Activated T-cell treated with anti-CD3 and anti-CD28 coated beads for 48 hours (primary cell): ENCODE measurements at regions not wholly inside any gene's neighbourhood (a gene's known extent, or its start where the extent isn't known, plus 50 kb on each side); places are given as distances from the start of the nearest gene placed in this dataset.

Experiments used
- DNase-seq: peaks from one replicate; pipeline ENCODE4 v3.0.0-alpha.2; 2020; ENCODE audit warnings: low read depth

- DNase-seq: no peak
These were observed 663.6 kb upstream of the PLXNA2 start for GRCh38 chr1:208907790-208908189.

GRCh38 chr1:208909011-208909984, 665.1 kb upstream of the PLXNA2 start:
- no peak for DNase-seq

GRCh38 chr1:208910161-208910560, 666.0 kb upstream of the PLXNA2 start:
- no peak for DNase-seq

DNA sequence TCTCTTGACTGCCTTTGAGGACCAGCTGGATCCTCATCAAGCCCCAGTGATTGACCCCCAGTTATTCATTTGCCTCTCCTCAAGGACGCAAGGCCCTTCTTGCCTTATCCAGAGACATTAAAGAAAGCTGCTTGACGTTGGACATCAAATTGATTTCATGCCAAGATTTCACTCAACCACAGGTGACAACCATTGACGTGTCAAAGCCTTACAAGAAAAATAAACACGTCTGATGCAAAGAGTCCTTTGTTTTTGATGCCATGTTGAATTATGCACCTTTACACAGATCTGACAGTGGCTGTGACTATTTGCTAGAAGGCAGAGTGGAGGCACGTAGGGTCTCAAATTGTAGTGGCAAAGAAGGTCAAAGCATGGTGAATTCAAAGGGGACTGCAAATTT, 666.2 kb upstream of the CAMK1G start:
- no peak for DNase-seq

GRCh38 chr1:208917723-208918122, 665.8 kb upstream of the CAMK1G start:
- no peak for DNase-seq

GRCh38 chr1:208918160-208918559, 665.4 kb upstream of the CAMK1G start:
- DNase-seq: no peak

DNA sequence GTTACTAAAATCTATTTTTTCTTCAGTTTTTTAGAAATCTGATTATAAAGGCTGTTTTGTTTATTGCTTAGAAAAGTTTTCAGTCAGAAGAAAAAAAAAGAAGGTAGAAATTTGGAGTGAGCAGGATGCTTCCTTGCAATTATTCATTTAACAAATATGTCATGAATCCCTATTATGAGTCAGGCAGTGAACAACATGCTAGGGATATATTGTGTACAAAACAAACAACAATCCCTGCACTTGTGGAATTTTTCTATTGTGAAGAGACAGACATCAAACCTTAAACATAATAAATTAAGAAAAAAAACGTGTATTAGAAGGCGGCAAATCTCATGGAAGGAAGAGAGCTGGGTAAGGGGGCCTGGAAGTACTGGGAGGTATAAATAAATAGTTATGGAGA, 664.1 kb upstream of the CAMK1G start:
- DNase-seq: no peak

DNA sequence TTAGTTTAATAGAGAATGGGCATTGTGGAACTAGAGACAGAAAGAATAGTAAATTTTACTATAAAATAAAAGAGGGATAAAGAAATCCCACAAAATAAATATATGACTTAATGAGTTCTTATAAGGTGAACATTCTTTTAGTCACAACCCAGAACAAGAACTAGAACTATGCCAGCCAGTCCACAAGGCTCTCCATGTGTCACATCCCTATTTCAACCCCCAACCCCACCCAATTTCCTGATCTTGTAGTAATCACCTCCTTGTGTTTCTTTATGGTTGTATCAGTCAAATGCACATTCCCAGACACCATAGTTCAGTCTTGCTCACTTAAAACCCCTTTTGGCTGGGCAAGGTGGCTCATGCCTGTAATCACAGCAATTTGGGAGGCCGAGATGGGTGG, 662.3 kb upstream of the CAMK1G start:
- DNase-seq: no peak

GRCh38 chr1:208923456-208923855, 660.1 kb upstream of the CAMK1G start:
- no peak for DNase-seq

DNA sequence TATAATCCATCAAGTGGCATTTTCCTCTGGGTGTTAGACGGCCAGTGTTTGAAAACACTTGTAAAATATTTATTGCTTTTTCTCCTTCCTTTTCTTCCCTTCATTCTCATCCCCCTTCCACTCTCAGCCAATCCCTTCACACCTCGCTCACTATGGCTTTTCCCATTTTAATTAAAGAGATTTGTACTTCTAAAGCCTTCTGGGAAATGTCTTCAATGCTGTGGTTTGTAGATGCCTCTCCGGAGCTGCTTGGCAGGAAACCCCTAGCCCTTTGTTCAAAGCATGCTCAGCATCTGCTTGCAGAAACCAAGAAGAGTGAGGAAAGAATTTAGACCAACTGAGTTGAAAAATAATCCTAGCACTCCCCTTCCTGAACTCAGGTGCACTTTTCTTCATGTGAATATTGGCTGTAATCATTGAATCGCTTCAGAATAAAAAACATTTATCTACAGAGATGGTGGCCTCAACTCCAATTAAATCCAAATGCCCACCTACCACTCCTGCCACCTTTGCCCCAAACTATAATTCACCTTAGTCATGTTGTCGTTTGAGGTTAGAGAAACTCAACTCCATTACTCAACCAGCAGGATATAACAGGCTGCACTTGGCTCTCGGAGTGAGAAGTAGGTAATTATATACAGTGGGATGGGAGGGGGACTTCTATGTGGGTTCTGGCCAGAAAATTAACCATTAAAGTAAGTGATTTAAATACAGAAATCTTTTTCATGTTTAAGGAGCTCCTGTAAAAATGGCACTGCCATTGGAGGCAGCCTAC, 659.4 kb upstream of the CAMK1G start:
- no peak for DNase-seq

DNA sequence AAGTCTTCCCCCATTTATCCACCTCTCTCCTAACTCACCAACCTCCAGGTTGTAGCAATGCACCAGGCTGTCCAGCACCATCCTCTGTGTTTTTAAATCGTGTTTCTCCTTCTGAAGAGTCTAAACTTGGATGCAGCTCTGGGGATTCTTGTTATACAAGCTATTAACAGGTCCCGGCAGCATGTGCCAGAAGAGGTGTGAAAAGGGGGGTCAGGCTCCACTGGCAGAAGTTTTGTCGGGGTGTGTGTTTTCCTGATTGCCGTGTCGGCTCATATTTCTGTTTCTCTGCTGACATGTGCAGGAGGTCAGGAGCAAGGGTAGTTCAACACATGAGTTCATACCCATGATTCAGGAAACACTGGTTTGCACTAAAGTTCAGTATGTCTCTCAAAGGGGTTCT, 658.6 kb upstream of the CAMK1G start:
- no peak for DNase-seq

DNA sequence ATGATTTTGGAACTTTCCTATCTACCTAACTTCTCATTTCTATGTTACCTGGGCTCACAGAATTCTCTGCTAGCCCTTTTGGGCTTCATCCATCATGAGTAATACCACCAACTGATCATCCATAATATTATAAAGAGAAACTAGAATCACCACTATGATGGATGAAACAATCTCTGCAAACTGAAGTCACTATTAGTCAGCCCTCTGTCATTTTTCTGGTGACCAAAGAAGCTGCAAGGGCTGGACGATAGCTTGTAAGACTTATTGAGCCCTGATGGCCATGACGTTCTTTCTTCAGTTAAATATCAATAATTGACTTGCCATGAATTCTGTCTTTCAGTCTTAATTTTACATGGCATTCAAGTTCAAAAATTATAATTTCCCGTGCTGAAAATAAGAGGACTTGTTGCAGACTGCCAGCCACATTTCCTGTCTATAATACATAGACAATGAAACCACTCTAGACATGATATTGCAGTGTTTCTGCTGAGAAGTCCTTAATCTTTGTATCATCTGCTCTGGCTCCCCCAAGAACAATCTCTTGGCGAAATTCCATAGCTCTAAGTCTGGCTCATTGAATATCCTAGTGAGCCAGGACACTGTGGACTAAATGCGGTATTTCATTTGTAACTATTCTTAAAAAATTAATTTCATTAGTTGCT, 655.0 kb upstream of the CAMK1G start:
- no peak for DNase-seq

DNA sequence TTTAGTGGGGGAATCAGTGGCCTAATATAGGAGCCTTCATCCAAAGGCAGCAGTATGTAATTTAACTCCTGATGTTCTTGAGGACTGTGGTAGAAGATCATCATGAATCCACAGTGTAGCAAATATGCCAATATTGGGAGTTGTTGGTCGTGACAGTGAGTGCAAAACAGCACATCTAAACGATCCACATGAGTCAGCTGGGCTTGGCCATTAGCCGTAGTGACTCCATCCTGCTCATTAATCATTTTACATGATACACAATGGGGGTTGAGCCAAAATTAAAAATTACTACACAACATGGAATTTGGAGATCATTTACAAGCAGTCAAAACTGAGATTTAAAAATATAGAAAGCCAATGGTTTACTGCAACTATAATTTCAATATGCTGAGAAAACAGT, 653.9 kb upstream of the CAMK1G start:
- DNase-seq: no peak

GRCh38 chr1:208931936-208932335, 651.6 kb upstream of the CAMK1G start:
- no peak for DNase-seq

- DNase-seq: no peak
These were observed 649.5 kb upstream of the CAMK1G start for GRCh38 chr1:208933984-208934525.

DNA sequence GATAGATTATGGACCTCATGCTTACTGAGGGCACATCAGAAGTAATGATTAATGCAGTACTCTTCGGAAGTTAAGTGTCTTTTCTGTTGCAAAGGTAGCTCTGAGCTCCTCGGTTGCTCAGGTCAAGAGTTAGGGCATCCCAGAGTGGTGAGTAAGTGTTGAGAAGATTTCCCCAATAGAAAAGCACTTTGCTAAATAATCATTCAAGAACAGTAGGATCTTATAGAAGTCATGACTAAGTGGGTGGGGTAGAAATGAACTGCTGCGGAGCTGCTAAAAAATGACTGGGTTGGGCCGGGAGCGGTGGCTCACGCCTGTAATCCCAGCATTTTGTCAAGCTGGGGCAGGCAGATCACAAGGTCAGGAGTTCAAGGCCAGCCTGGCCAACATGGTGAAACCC, 648.6 kb upstream of the CAMK1G start:
- no peak for DNase-seq

- DNase-seq: no peak
These were observed 647.9 kb upstream of the CAMK1G start for GRCh38 chr1:208935517-208936187.

DNA sequence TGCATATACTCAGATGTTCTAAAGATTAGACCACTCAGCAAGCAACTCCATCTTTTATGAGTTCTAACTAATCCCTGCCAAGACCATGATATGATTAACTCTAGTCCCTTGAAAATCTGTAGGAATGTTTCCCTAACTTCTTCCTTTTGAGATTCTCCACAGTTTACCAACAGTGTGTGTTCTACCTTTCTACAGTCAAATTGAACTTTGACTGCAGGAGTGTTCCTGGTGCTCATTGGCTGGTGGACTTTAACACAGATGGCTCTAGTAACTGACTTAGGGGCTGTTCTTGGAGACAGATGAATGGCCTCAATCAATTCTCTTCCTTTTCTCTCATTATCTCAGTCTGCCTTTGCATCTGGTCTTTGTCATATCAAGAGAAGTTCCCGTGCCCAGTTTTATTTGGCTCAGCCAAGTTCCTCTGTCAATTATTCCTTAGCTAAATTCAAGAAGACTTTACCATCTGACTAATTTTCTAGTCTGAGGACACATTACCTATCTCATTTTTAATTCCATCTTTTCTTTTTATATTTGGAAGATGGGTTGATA, 643.9 kb upstream of the CAMK1G start:
- no peak for DNase-seq

DNA sequence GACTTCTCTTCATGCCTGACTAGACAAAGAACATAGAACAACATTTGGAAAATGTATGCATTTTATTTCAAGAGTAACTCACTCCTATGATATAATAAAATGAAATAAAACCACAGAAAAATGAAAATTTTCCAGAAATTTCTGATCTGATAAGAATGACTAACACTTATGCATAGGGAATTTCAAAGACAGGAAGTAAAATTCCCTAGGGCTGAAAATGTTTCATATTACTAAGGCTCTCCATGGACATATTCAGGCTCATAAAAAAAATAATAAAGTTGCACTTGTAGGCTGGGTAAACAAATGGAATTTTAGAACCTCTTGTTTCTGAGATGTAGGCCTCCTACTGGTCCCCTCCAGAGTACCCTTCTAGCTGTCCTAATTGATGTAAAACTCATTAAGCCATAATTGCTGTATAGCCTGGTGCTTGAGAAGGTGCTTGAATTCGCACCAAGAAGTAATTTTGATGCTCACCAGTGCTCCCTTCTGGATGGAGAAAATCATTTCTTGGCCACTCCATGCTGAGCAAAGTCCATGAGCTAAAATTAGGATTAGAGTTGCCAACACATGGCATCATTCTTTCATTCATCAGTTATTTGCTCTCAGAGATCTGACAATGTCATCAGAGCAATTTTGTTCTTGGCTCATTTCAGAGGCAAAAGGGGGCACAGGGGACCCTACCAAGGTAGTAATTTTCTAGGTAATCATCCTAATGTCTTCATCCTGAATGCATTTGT, 641.0 kb upstream of the CAMK1G start:
- DNase-seq: no peak

DNA sequence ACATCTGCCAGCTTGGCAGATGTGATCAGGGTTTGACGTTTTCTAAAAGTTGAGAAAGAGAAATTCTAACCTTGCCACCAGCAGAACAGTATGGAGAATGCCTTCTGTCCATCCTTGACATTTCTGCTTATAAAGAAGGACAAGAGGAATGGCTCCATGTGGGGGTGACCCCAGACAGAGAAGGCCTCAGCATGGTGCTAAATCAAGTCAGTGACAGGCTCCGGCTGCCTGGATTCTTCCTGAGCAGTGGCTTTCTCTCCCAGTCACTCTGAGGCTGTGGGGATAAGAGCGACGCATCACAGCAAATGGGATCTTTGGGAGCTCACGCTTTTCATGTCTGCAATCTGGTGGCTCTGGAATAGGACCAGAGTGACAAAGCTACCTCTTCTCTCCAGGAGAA, 640.2 kb upstream of the CAMK1G start:
- DNase-seq: no peak

GRCh38 chr1:208944981-208945451, 638.5 kb upstream of the CAMK1G start:
- DNase-seq: no peak
